ENCODE measurements at regions not wholly inside any gene's neighbourhood (a gene's known extent, or its start where the extent isn't known, plus 50 kb on each side); places are given as distances from the start of the nearest gene placed in this dataset.

- Histone ChIP-seq H3K4me3 (replicated peaks; ENCODE audit: insufficient read depth, low read length) (no peak overlapping the region), H3K27ac (replicated peaks) (no peak overlapping the region), H3K27me3 (ENCODE audit: insufficient read depth, poor library complexity, severe bottlenecking) (no peaks in the 10 kb centered on the region)
- DNase-seq (ENCODE audit: low read depth in 1 of 2, low spot score in 1 of 2), result no peak
- TF ChIP-seq SPI1 (IDR thresholded peaks at IDR 0.05; ENCODE audit: borderline replicate concordance, low read depth) (no peak), CTCF (IDR thresholded peaks at IDR 0.05; ENCODE audit: insufficient read depth, low read length) (no peak), GABPA (IDR thresholded peaks at IDR 0.05; ENCODE audit: low read depth) (no peak)
These were observed 111.8 kb upstream of the DCC start for GRCh38 chr18:52228166-52228565.

DNA sequence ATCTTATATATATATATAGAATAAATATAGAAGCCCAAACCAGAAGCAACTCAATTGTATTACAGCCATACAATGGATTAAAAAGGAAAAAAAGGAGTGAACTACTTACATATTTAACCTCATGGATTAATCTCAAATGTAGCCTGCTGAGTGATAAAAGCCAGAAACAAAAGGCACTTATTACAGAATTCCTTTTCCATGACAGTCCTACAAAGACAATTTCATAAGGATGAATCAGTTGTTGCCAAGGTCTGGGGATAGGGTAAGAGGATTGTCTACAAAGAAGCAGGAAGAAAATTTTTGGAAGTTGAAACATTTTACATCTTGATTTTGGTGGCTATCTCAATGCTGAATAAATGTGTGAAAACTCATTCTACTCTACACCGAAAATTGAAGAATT lies 103.9 kb upstream of the DCC start:
- no peak for DNase-seq (ENCODE audit: low read depth in 1 of 2, low spot score in 1 of 2)
- Histone ChIP-seq H3K27ac (replicated peaks) (no peak overlapping the region), H3K4me3 (replicated peaks; ENCODE audit: insufficient read depth, low read length) (no peak overlapping the region), H3K27me3 (ENCODE audit: insufficient read depth, poor library complexity, severe bottlenecking) (no peaks in the 10 kb centered on the region)
- TF ChIP-seq, protein P1, sequence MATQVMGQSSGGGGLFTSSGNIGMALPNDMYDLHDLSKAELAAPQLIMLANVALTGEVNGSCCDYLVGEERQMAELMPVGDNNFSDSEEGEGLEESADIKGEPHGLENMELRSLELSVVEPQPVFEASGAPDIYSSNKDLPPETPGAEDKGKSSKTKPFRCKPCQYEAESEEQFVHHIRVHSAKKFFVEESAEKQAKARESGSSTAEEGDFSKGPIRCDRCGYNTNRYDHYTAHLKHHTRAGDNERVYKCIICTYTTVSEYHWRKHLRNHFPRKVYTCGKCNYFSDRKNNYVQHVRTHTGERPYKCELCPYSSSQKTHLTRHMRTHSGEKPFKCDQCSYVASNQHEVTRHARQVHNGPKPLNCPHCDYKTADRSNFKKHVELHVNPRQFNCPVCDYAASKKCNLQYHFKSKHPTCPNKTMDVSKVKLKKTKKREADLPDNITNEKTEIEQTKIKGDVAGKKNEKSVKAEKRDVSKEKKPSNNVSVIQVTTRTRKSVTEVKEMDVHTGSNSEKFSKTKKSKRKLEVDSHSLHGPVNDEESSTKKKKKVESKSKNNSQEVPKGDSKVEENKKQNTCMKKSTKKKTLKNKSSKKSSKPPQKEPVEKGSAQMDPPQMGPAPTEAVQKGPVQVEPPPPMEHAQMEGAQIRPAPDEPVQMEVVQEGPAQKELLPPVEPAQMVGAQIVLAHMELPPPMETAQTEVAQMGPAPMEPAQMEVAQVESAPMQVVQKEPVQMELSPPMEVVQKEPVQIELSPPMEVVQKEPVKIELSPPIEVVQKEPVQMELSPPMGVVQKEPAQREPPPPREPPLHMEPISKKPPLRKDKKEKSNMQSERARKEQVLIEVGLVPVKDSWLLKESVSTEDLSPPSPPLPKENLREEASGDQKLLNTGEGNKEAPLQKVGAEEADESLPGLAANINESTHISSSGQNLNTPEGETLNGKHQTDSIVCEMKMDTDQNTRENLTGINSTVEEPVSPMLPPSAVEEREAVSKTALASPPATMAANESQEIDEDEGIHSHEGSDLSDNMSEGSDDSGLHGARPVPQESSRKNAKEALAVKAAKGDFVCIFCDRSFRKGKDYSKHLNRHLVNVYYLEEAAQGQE (IDR thresholded peaks at IDR 0.05; ENCODE audit: insufficient replicate concordance, low read depth), result no peak
- TF ChIP-seq CTCF (IDR thresholded peaks at IDR 0.05; ENCODE audit: insufficient read depth, low read length), result no peak
- no peak for TF ChIP-seq GABPA (IDR thresholded peaks at IDR 0.05; ENCODE audit: low read depth)

- no peak for DNase-seq (ENCODE audit: low read depth in 1 of 2, low spot score in 1 of 2)
- H3K4me3 ChIP-seq (replicated peaks; ENCODE audit: insufficient read depth, low read length), result no peak overlapping the region
- H3K27ac ChIP-seq (replicated peaks), result no peak overlapping the region
- H3K27me3 ChIP-seq (ENCODE audit: insufficient read depth, poor library complexity, severe bottlenecking), result no peaks in the 10 kb centered on the region
- TF ChIP-seq, protein P1 (IDR thresholded peaks at IDR 0.05; ENCODE audit: insufficient replicate concordance, low read depth), result no peak
- TF ChIP-seq SPI1 (IDR thresholded peaks at IDR 0.05; ENCODE audit: borderline replicate concordance, low read depth) (no peak), CTCF (IDR thresholded peaks at IDR 0.05; ENCODE audit: insufficient read depth, low read length) (no peak), GABPA (IDR thresholded peaks at IDR 0.05; ENCODE audit: low read depth) (no peak), POLR2AphosphoS5 (IDR thresholded peaks at IDR 0.05; ENCODE audit: low read depth) (no peak)
These were observed 102.4 kb upstream of the DCC start for GRCh38 chr18:52237551-52237950.

DNA sequence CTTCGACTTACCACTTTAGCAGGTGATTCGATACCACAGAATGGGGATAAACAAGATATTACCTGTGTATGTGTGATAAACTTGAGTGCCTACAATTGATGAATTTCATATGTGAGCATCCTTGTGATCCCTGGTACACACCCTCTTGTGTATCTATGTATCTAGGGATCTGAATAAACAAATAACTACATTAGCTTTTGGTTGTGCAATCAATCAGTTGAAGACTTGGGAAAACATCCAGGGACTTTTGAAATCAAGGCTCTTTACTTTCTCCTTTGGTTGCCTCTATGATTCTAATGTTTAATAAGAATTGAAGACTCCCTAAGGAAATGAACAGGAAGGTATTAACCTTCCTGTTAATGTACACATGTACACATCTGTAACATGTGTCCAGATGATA lies 97.3 kb upstream of the DCC start:
- TF ChIP-seq POLR2AphosphoS5 (IDR thresholded peaks at IDR 0.05; ENCODE audit: low read depth), result no peak
- TF ChIP-seq, protein P1 (IDR thresholded peaks at IDR 0.05; ENCODE audit: insufficient replicate concordance, low read depth), result no peak
- TF ChIP-seq SPI1 (IDR thresholded peaks at IDR 0.05; ENCODE audit: borderline replicate concordance, low read depth), result no peak
- TF ChIP-seq CTCF (IDR thresholded peaks at IDR 0.05; ENCODE audit: insufficient read depth, low read length), result no peak
- no peak for TF ChIP-seq GABPA (IDR thresholded peaks at IDR 0.05; ENCODE audit: low read depth)
- no peak overlapping the region for H3K4me3 ChIP-seq (replicated peaks; ENCODE audit: insufficient read depth, low read length)
- peaks cover 8% of the 10 kb centered on the region for H3K27me3 ChIP-seq (ENCODE audit: insufficient read depth, poor library complexity, severe bottlenecking)
- no peak for DNase-seq (ENCODE audit: low read depth in 1 of 2, low spot score in 1 of 2)
- no peak overlapping the region for H3K27ac ChIP-seq (replicated peaks)

All from HL-60 (cell line).